HepG2 (cell line): ENCODE measurements at regions not wholly inside any gene's neighbourhood (a gene's known extent, or its start where the extent isn't known, plus 50 kb on each side); places are given as distances from the start of the nearest gene placed in this dataset.

Source experiments
- ARNT ChIP-seq: fragments of 450-650 bp; IDR thresholded peaks from 2 replicates; pipeline ENCODE4 v1.6.1; 2017
- CEBPB ChIP-seq: IDR thresholded peaks from 2 replicates; pipeline ENCODE4 v1.6.1; 2011; ENCODE audit warnings: low read depth, low read length, improper control_type of control experiment, borderline replicate concordance
- HMGA1 ChIP-seq: sonication (generic); formaldehyde crosslinking; conservative IDR thresholded peaks from 2 replicates; pipeline ENCODE4 v1.4.0; 2020; ENCODE audit warnings: missing genetic modification reagents
- MXI1 ChIP-seq: IDR thresholded peaks from 3 replicates; pipeline ENCODE4 v1.6.1; 2012; ENCODE audit warnings: low read depth, low read length, inconsistent platforms, borderline replicate concordance
- NCOA1 ChIP-seq: sonication (generic); formaldehyde crosslinking; IDR thresholded peaks from 2 replicates; pipeline ENCODE4 v1.9.0; 2021; ENCODE audit warnings: missing genetic modification reagents
- PHF20 ChIP-seq: sonication (generic); formaldehyde crosslinking; IDR thresholded peaks from 2 replicates; pipeline ENCODE4 v1.5.0; 2020; ENCODE audit warnings: mild to moderate bottlenecking, missing genetic modification reagents
- SMARCE1 ChIP-seq: fragments of 450-650 bp; IDR thresholded peaks from 2 replicates; pipeline ENCODE4 v1.6.1; 2017; ENCODE audit warnings: borderline replicate concordance
- ZKSCAN1 ChIP-seq: fragments of 150-350 bp; IDR thresholded peaks from 2 replicates; pipeline ENCODE4 v1.6.1; 2014; ENCODE audit warnings: low read length
- ZNF644 ChIP-seq: IDR thresholded peaks from 2 replicates; pipeline ENCODE4 v1.6.1; 2016; ENCODE audit warnings: low read depth
- ZSCAN31 ChIP-seq: sonication (generic); formaldehyde crosslinking; IDR thresholded peaks from 2 replicates; pipeline ENCODE4 v1.5.0; 2020; ENCODE audit warnings: low read depth, mild to moderate bottlenecking, missing genetic modification reagents
- ZZZ3 ChIP-seq: sonication (generic); formaldehyde crosslinking; IDR thresholded peaks from 2 replicates; pipeline ENCODE4 v1.4.0; 2020; ENCODE audit warnings: missing genetic modification reagents, mild to moderate bottlenecking, borderline replicate concordance
- TF ChIP-seq, protein P1 (sequence below): sonication (generic); formaldehyde crosslinking; IDR thresholded peaks from 2 replicates; pipeline ENCODE4 v1.4.0; 2020; ENCODE audit warnings: missing genetic modification reagents, borderline replicate concordance
- TF ChIP-seq, protein P2 (sequence below): sonication (generic); formaldehyde crosslinking; IDR thresholded peaks from 2 replicates; pipeline ENCODE4 v1.5.0; 2020; ENCODE audit warnings: mild to moderate bottlenecking, missing genetic modification reagents
- TF ChIP-seq, protein P3 (sequence below): sonication (generic); formaldehyde crosslinking; IDR thresholded peaks from 2 replicates; pipeline ENCODE4 v1.9.0; 2022; ENCODE audit warnings: missing genetic modification reagents, mild to moderate bottlenecking, borderline replicate concordance

DNA sequence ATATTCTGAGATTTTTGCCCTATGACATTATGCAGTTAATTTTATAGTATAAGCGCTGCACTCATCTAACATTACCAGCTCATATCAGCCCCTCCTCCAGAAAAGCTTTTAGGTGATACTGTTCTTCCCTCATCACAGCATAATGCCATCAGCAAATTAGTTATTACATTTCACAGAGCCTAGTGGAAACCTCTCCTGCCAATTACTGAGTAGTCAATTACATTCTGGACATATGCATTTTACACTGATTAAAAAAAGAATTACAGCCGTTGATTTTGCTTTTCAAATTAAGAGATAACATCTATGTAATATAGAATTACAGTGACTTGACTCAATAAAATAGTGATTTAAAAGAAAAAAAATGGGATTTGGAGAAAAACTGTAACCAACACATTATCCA, 542.1 kb downstream of the UQCRFS1 start:
- TF ChIP-seq, protein P1, sequence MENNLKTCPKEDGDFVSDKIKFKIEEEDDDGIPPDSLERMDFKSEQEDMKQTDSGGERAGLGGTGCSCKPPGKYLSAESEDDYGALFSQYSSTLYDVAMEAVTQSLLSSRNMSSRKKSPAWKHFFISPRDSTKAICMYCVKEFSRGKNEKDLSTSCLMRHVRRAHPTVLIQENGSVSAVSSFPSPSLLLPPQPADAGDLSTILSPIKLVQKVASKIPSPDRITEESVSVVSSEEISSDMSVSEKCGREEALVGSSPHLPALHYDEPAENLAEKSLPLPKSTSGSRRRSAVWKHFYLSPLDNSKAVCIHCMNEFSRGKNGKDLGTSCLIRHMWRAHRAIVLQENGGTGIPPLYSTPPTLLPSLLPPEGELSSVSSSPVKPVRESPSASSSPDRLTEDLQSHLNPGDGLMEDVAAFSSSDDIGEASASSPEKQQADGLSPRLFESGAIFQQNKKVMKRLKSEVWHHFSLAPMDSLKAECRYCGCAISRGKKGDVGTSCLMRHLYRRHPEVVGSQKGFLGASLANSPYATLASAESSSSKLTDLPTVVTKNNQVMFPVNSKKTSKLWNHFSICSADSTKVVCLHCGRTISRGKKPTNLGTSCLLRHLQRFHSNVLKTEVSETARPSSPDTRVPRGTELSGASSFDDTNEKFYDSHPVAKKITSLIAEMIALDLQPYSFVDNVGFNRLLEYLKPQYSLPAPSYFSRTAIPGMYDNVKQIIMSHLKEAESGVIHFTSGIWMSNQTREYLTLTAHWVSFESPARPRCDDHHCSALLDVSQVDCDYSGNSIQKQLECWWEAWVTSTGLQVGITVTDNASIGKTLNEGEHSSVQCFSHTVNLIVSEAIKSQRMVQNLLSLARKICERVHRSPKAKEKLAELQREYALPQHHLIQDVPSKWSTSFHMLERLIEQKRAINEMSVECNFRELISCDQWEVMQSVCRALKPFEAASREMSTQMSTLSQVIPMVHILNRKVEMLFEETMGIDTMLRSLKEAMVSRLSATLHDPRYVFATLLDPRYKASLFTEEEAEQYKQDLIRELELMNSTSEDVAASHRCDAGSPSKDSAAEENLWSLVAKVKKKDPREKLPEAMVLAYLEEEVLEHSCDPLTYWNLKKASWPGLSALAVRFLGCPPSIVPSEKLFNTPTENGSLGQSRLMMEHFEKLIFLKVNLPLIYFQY (CRISPR knock-in tag), result no peak
- TF ChIP-seq SMARCE1 (no peak), HMGA1 (CRISPR knock-in tag) (no peak), NCOA1 (CRISPR knock-in tag) (no peak), MXI1 (no peak), CEBPB (no peak), PHF20 (CRISPR knock-in tag) (no peak), ZNF644 (CRISPR knock-in tag) (no peak), ARNT (no peak), ZZZ3 (CRISPR knock-in tag) (no peak), ZKSCAN1 (no peak), ZSCAN31 (CRISPR knock-in tag) (no peak)
- TF ChIP-seq, protein P2, sequence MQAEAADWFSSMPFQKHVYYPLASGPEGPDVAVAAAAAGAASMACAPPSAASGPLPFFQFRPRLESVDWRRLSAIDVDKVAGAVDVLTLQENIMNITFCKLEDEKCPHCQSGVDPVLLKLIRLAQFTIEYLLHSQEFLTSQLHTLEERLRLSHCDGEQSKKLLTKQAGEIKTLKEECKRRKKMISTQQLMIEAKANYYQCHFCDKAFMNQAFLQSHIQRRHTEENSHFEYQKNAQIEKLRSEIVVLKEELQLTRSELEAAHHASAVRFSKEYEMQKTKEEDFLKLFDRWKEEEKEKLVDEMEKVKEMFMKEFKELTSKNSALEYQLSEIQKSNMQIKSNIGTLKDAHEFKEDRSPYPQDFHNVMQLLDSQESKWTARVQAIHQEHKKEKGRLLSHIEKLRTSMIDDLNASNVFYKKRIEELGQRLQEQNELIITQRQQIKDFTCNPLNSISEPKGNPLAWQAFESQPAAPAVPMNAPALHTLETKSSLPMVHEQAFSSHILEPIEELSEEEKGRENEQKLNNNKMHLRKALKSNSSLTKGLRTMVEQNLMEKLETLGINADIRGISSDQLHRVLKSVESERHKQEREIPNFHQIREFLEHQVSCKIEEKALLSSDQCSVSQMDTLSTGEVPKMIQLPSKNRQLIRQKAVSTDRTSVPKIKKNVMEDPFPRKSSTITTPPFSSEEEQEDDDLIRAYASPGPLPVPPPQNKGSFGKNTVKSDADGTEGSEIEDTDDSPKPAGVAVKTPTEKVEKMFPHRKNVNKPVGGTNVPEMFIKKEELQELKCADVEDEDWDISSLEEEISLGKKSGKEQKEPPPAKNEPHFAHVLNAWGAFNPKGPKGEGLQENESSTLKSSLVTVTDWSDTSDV, result no peak
- TF ChIP-seq, protein P3, sequence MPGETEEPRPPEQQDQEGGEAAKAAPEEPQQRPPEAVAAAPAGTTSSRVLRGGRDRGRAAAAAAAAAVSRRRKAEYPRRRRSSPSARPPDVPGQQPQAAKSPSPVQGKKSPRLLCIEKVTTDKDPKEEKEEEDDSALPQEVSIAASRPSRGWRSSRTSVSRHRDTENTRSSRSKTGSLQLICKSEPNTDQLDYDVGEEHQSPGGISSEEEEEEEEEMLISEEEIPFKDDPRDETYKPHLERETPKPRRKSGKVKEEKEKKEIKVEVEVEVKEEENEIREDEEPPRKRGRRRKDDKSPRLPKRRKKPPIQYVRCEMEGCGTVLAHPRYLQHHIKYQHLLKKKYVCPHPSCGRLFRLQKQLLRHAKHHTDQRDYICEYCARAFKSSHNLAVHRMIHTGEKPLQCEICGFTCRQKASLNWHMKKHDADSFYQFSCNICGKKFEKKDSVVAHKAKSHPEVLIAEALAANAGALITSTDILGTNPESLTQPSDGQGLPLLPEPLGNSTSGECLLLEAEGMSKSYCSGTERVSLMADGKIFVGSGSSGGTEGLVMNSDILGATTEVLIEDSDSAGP (CRISPR knock-in tag), result no peak
